ELF-1 (cell line): ENCODE measurements at regions not wholly inside any gene's neighbourhood (a gene's known extent, or its start where the extent isn't known, plus 50 kb on each side); places are given as distances from the start of the nearest gene placed in this dataset.
"Not testable (repeated sequence)": the region's sequence is repeated elsewhere in the genome, so short reads cannot be mapped to it uniquely, and the experiment has no call there.

Source experiments
- DNase-seq: peaks from one replicate; pipeline ENCODE4 v3.0.0-alpha.2; 2016; ENCODE audit warnings: low read depth, low spot score

- DNase-seq = no peak
These were observed 92.7 kb downstream of the C12orf75 start for GRCh38 chr12:105423237-105423636.

- DNase-seq = no peak
These were observed 93.4 kb downstream of the C12orf75 start for GRCh38 chr12:105423921-105424320.

- DNase-seq = no peak
These were observed 95.0 kb downstream of the C12orf75 start for GRCh38 chr12:105425254-105426174.

GRCh38 chr12:105426766-105427165 is 96.3 kb downstream of the C12orf75 start:
- DNase-seq = no peak

- DNase-seq = no peak
These were observed 97.4 kb downstream of the C12orf75 start for GRCh38 chr12:105427883-105428282.

GRCh38 chr12:105428793-105429395 is 98.4 kb downstream of the C12orf75 start:
- DNase-seq = no peak

GRCh38 chr12:105429511-105429910 is 99.0 kb downstream of the C12orf75 start:
- DNase-seq = no peak

GRCh38 chr12:105431537-105432100 is 101.1 kb downstream of the C12orf75 start:
- DNase-seq = no peak

- no peak for DNase-seq
These were observed 103.3 kb downstream of the C12orf75 start for GRCh38 chr12:105433804-105434203.

- no peak for DNase-seq
These were observed 106.1 kb downstream of the C12orf75 start for GRCh38 chr12:105436636-105437035.

- DNase-seq = no peak
These were observed 109.7 kb downstream of the C12orf75 start for GRCh38 chr12:105440037-105440664.

GRCh38 chr12:105443802-105444652 is 113.5 kb downstream of the C12orf75 start:
- peak; percentile 30 for DNase-seq

- DNase-seq = no peak
These were observed 114.2 kb downstream of the C12orf75 start for GRCh38 chr12:105444653-105445102.

GRCh38 chr12:105445249-105445648 is 114.8 kb downstream of the C12orf75 start:
- DNase-seq = no peak

- DNase-seq = peak; percentile 26
These were observed 115.2 kb downstream of the C12orf75 start for GRCh38 chr12:105445649-105446048.

GRCh38 chr12:105446460-105446859 is 116.0 kb downstream of the C12orf75 start:
- DNase-seq = not testable (repeated sequence)

GRCh38 chr12:105449431-105449830 is 118.9 kb downstream of the C12orf75 start:
- no peak for DNase-seq

GRCh38 chr12:105451211-105451610 is 120.7 kb downstream of the C12orf75 start:
- DNase-seq = no peak

GRCh38 chr12:105451798-105452197 is 121.3 kb downstream of the C12orf75 start:
- no peak for DNase-seq

GRCh38 chr12:105453316-105453715 is 122.8 kb downstream of the C12orf75 start:
- DNase-seq = no peak

GRCh38 chr12:105454688-105455087 is 124.2 kb downstream of the C12orf75 start:
- DNase-seq = no peak
